HEK293 (cell line): ENCODE measurements at regions not wholly inside any gene's neighbourhood (a gene's known extent, or its start where the extent isn't known, plus 50 kb on each side); places are given as distances from the start of the nearest gene placed in this dataset.

Source experiments
- CTCF ChIA-PET: fragments of 350-600 bp; formaldehyde crosslinking; extraction: SDS; loops from one replicate; lab custom pipeline; 2021; ENCODE audit warnings: antibody characterized with exemption; lab: Yijun Ruan, JAX
- POLR2A ChIA-PET: fragments of 300-600 bp; formaldehyde crosslinking; extraction: SDS; loops from one replicate; lab custom pipeline; 2020; ENCODE audit warnings: antibody characterized with exemption, inconsistent platforms; lab: Yijun Ruan, JAX
- H3K27ac ChIP-seq: fragments of 200-500 bp; sonication (Bioruptor generic); 2 replicates; pipeline ENCODE4 v1.5.1; 2014; ENCODE audit warnings: low read depth, low read length, control low read depth, inconsistent platforms; ENCODE audit errors: extremely low read depth
- H3K36me3 ChIP-seq, 2 experiments: fragments of 200-500 bp in 1 of 2; sonication (Bioruptor generic) in 1 of 2; 1 replicate in 1 of 2; 2 replicates in 1 of 2; pipeline ENCODE4 v1.5.1; 2014 to 2017; ENCODE audit warnings: inconsistent platforms in 2 of 2, low read length in 2 of 2; ENCODE audit not compliant: control insufficient read depth in 2 of 2, insufficient read depth in 1 of 2
- H3K4me1 ChIP-seq: fragments of 200-500 bp; sonication (Bioruptor generic); 2 replicates; pipeline ENCODE4 v1.5.1; 2014; ENCODE audit warnings: mild to moderate bottlenecking, low read length, inconsistent platforms; ENCODE audit not compliant: control insufficient read depth, insufficient read depth
- H3K4me3 ChIP-seq: 2 replicates; pipeline ENCODE4 v1.5.1; 2011; ENCODE audit warnings: low read depth, mild to moderate bottlenecking, control low read depth, low read length, moderate library complexity
- H3K9me3 ChIP-seq: fragments of 200-500 bp; sonication (Bioruptor generic); 2 replicates; pipeline ENCODE4 v1.5.1; 2014; ENCODE audit warnings: low read depth, low read length, inconsistent platforms; ENCODE audit not compliant: control insufficient read depth, insufficient read depth
- PRDM6 ChIP-seq: fragments of 450-650 bp; formaldehyde crosslinking; IDR thresholded peaks from 2 replicates; pipeline ENCODE4 v1.5.1; 2017; ENCODE audit warnings: missing biosample characterization, missing genetic modification characterization
- ZBTB49 ChIP-seq: fragments of 450-650 bp; formaldehyde crosslinking; IDR thresholded peaks from 2 replicates; pipeline ENCODE4 v1.5.1; 2016; ENCODE audit warnings: missing biosample characterization, missing genetic modification characterization, low read depth
- ZNF548 ChIP-seq: fragments of 450-650 bp; formaldehyde crosslinking; IDR thresholded peaks from 2 replicates; pipeline ENCODE4 v1.5.1; 2016; ENCODE audit warnings: missing biosample characterization, missing genetic modification characterization
- ZNF645 ChIP-seq: fragments of 450-650 bp; formaldehyde crosslinking; IDR thresholded peaks from 2 replicates; pipeline ENCODE4; 2016; ENCODE audit warnings: missing biosample characterization, missing genetic modification characterization
- ZNF654 ChIP-seq: fragments of 450-650 bp; formaldehyde crosslinking; IDR thresholded peaks from 2 replicates; pipeline ENCODE4 v1.5.1; 2016; ENCODE audit warnings: low read depth, missing biosample characterization, missing genetic modification characterization
- ZNF785 ChIP-seq: fragments of 450-650 bp; formaldehyde crosslinking; IDR thresholded peaks from 2 replicates; pipeline ENCODE4 v1.5.1; 2016; ENCODE audit warnings: missing biosample characterization, missing genetic modification characterization
- ZNF837 ChIP-seq: fragments of 450-650 bp; formaldehyde crosslinking; IDR thresholded peaks from 2 replicates; pipeline ENCODE4 v1.5.1; 2016; ENCODE audit warnings: missing biosample characterization, missing genetic modification characterization
- TF ChIP-seq, protein P1 (sequence below): fragments of 450-650 bp; formaldehyde crosslinking; conservative IDR thresholded peaks from 2 replicates; pipeline ENCODE4 v1.5.1; 2016; ENCODE audit warnings: low read depth, missing biosample characterization, missing genetic modification characterization
- TF ChIP-seq, protein P2 (sequence below): fragments of 450-650 bp; formaldehyde crosslinking; IDR thresholded peaks from 2 replicates; pipeline ENCODE4 v1.5.1; 2016; ENCODE audit warnings: missing biosample characterization, missing genetic modification characterization

DNA sequence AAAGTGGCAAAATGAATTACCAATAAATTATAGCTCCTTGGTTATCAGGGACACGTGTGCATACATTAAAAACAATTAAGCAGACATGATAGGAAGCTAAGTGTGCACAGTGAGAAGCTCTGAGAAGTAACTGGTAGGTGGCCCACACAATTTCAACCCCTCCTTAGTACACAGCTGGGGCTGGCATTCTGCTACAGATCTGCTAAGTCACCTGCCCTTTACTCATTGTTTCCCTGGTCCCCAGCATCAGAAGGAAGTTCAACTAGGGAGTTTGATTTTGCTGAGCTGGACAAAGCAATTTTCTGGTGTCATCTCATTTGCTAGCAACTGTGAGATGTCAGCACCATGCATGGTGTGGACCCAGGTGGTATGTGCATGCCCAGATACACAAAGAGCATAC lies 424.1 kb upstream of the NPVF start (continued):
- TF ChIP-seq ZNF654 (tag by site-specific recombination) = no peak
- TF ChIP-seq, protein P1, sequence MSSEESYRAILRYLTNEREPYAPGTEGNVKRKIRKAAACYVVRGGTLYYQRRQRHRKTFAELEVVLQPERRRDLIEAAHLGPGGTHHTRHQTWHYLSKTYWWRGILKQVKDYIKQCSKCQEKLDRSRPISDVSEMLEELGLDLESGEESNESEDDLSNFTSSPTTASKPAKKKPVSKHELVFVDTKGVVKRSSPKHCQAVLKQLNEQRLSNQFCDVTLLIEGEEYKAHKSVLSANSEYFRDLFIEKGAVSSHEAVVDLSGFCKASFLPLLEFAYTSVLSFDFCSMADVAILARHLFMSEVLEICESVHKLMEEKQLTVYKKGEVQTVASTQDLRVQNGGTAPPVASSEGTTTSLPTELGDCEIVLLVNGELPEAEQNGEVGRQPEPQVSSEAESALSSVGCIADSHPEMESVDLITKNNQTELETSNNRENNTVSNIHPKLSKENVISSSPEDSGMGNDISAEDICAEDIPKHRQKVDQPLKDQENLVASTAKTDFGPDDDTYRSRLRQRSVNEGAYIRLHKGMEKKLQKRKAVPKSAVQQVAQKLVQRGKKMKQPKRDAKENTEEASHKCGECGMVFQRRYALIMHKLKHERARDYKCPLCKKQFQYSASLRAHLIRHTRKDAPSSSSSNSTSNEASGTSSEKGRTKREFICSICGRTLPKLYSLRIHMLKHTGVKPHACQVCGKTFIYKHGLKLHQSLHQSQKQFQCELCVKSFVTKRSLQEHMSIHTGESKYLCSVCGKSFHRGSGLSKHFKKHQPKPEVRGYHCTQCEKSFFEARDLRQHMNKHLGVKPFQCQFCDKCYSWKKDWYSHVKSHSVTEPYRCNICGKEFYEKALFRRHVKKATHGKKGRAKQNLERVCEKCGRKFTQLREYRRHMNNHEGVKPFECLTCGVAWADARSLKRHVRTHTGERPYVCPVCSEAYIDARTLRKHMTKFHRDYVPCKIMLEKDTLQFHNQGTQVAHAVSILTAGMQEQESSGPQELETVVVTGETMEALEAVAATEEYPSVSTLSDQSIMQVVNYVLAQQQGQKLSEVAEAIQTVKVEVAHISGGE = no peak

DNA sequence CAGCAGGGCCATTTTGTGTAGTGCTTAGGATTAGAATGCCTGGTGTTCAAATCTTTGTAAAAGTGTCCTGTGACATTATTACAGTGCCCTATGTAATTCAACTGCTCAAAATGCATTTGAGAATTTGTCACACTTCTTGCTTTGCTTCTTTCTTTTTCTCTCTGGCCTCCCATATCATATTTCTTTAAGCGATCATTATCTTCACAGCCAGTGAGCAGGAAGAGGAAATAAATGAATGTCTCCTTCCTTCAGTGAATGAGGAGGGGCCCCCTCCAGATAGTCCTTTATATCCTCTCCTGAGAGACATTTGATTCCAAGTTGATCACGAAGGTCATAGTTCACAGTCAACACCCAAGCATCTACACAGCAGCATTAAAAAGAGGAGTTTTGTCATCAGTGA lies 425.1 kb upstream of the NPVF start:
- Histone ChIP-seq H3K9me3 (no peaks in the 10 kb centered on the region), H3K4me3 (no peak overlapping the region), H3K4me1 (peaks cover 6% of the 10 kb centered on the region), H3K36me3 (no peaks in the 10 kb centered on the region), H3K27ac (no peak overlapping the region)
- CTCF ChIA-PET = no interaction called here
- POLR2A ChIA-PET = no interaction called here
- TF ChIP-seq ZNF837 = no peak
- peak; percentile 43; the same call in 1 of the 2 replicates for TF ChIP-seq PRDM6 (tag by site-specific recombination)

- no peaks in the 10 kb centered on the region for H3K9me3 ChIP-seq
- H3K4me3 ChIP-seq = no peak overlapping the region
- TF ChIP-seq, protein P2, sequence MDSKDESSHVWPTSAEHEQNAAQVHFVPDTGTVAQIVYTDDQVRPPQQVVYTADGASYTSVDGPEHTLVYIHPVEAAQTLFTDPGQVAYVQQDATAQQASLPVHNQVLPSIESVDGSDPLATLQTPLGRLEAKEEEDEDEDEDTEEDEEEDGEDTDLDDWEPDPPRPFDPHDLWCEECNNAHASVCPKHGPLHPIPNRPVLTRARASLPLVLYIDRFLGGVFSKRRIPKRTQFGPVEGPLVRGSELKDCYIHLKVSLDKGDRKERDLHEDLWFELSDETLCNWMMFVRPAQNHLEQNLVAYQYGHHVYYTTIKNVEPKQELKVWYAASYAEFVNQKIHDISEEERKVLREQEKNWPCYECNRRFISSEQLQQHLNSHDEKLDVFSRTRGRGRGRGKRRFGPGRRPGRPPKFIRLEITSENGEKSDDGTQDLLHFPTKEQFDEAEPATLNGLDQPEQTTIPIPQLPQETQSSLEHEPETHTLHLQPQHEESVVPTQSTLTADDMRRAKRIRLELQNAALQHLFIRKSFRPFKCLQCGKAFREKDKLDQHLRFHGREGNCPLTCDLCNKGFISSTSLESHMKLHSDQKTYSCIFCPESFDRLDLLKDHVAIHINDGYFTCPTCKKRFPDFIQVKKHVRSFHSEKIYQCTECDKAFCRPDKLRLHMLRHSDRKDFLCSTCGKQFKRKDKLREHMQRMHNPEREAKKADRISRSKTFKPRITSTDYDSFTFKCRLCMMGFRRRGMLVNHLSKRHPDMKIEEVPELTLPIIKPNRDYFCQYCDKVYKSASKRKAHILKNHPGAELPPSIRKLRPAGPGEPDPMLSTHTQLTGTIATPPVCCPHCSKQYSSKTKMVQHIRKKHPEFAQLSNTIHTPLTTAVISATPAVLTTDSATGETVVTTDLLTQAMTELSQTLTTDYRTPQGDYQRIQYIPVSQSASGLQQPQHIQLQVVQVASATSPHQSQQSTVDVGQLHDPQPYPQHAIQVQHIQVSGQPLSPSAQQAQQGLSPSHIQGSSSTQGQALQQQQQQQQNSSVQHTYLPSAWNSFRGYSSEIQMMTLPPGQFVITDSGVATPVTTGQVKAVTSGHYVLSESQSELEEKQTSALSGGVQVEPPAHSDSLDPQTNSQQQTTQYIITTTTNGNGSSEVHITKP (tag by site-specific recombination) = peak; percentile 33
- TF ChIP-seq ZBTB49 (no peak), ZNF785 (no peak), ZNF645 (tag by site-specific recombination) (no peak), ZNF548 (no peak)
- no peak overlapping the region for H3K27ac ChIP-seq
- H3K36me3 ChIP-seq = no peaks in the 10 kb centered on the region
- POLR2A ChIA-PET = no interaction called here
- CTCF ChIA-PET = no interaction called here
- peaks cover 8% of the 10 kb centered on the region for H3K4me1 ChIP-seq
These were observed 427.8 kb upstream of the NPVF start for GRCh38 chr7:25656071-25656470.
